ENCODE measurements at regions not wholly inside any gene's neighbourhood (a gene's known extent, or its start where the extent isn't known, plus 50 kb on each side); places are given as distances from the start of the nearest gene placed in this dataset.
A peak's percentile ranks its signal among the peaks of the same experiment; 100 is the strongest.

DNA sequence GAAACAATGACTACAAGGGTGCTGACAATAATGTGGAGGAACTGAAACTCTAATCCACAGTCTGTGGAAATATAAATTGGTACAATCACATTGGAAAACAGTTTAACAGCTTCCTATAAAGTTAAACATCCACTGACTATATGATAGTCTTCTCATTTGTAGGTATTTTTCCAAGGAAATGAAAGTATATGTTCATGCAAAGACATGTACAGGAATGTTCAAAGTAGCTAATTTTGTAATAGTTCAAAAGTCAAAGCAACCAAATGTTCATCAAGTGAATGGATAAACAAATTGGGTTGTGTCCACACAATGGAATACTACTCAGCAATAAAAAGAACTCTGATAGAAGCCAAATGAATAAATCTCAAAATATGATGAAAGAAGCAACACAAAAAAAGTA, 626.0 kb upstream of the IGFBP3 start:
- Histone ChIP-seq H3K4me3 (ENCODE audit: low read depth, low read length) (no peak overlapping the region), H3K9me3 (ENCODE audit: control insufficient read depth, insufficient read depth, low read length) (no peaks in the 10 kb centered on the region), H3K27me3 (ENCODE audit: control insufficient read depth, insufficient read depth, low read length) (no peaks in the 10 kb centered on the region), H3K27ac (ENCODE audit: low read depth, low read length) (no peak overlapping the region)
- POLR2A ChIA-PET: no interaction called here
- TF ChIP-seq, protein P1, sequence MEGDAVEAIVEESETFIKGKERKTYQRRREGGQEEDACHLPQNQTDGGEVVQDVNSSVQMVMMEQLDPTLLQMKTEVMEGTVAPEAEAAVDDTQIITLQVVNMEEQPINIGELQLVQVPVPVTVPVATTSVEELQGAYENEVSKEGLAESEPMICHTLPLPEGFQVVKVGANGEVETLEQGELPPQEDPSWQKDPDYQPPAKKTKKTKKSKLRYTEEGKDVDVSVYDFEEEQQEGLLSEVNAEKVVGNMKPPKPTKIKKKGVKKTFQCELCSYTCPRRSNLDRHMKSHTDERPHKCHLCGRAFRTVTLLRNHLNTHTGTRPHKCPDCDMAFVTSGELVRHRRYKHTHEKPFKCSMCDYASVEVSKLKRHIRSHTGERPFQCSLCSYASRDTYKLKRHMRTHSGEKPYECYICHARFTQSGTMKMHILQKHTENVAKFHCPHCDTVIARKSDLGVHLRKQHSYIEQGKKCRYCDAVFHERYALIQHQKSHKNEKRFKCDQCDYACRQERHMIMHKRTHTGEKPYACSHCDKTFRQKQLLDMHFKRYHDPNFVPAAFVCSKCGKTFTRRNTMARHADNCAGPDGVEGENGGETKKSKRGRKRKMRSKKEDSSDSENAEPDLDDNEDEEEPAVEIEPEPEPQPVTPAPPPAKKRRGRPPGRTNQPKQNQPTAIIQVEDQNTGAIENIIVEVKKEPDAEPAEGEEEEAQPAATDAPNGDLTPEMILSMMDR (IDR thresholded peaks at IDR 0.05; ENCODE audit: low read depth, low read length): no peak
- CTCF ChIA-PET: no interaction called here
- no peak for DNase-seq (ENCODE audit: low read depth, low spot score)

DNA sequence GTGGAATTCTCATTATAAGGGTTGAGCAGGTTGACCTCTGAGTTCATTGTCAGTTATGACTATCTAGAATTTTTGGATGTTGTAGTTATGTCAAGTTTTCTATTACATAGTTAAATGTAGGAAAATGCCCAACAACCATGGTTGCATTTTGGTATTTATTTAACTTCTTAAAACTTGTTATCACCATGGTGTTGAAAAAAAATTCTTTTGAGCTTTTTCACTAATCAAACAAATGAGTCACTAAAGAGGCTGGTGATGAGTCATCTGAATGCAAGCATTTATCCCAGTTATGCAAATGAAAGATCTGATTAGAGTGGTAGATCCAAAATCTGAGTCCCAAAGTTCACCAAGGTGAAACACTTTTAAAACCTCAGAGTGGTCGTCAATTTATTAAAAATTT, 624.7 kb upstream of the IGFBP3 start:
- Histone ChIP-seq H3K27ac (ENCODE audit: low read depth, low read length) (no peak overlapping the region), H3K9me3 (ENCODE audit: control insufficient read depth, insufficient read depth, low read length) (no peaks in the 10 kb centered on the region), H3K27me3 (ENCODE audit: control insufficient read depth, insufficient read depth, low read length) (no peaks in the 10 kb centered on the region), H3K4me3 (ENCODE audit: low read depth, low read length) (no peak overlapping the region)
- POLR2A ChIA-PET: no interaction called here
- CTCF ChIA-PET: no interaction called here
- TF ChIP-seq, protein P1 (IDR thresholded peaks at IDR 0.05; ENCODE audit: low read depth, low read length): no peak
- DNase-seq (ENCODE audit: low read depth, low spot score): peak; percentile 21

DNA sequence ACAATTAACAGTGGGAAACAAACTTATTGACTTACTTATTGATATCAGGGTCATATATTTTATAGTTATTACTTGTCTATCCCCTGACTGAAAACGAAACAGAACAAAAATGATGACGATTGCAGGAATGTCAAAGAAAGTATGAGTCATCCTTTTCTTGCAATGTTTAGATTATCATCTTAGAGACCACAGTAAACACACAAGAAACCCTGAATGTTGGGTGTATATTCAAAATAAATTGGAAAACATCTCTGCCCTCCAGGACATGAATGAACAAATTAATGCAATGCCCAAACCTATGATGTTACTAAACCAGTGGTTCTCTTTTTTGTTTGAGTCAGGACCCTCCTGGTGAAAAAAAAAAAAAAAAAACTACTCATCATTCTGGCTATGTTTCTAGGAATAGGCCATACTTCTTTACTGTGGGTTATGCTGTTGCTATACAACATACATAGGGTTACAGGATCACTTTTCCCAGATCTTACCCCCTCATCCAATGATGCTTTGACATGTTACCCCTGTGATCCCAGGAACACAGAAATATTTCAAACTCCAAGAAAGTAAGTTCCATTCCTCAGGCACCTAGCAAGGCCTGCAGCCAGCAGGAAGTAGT, 623.4 kb upstream of the IGFBP3 start:
- peak; percentile 48 for DNase-seq (ENCODE audit: low read depth, low spot score)
- H3K4me3 ChIP-seq (ENCODE audit: low read depth, low read length): no peak overlapping the region
- TF ChIP-seq, protein P1 (IDR thresholded peaks at IDR 0.05; ENCODE audit: low read depth, low read length): no peak
- H3K9me3 ChIP-seq (ENCODE audit: control insufficient read depth, insufficient read depth, low read length): no peaks in the 10 kb centered on the region
- ChIA-PET POLR2A (interaction anchor here (0.6 kb wide), 1 partner anchor 329 kb away, joined by 3 read pairs; no protein-coding TSS in a partner anchor), CTCF (interaction anchor here (1.3 kb wide), 1 partner anchor 622 kb away, joined by 6 read pairs; no protein-coding TSS in a partner anchor)
- peak overlapping the region; percentile 22 for H3K27ac ChIP-seq (ENCODE audit: low read depth, low read length)
- H3K27me3 ChIP-seq (ENCODE audit: control insufficient read depth, insufficient read depth, low read length): no peaks in the 10 kb centered on the region

DNA sequence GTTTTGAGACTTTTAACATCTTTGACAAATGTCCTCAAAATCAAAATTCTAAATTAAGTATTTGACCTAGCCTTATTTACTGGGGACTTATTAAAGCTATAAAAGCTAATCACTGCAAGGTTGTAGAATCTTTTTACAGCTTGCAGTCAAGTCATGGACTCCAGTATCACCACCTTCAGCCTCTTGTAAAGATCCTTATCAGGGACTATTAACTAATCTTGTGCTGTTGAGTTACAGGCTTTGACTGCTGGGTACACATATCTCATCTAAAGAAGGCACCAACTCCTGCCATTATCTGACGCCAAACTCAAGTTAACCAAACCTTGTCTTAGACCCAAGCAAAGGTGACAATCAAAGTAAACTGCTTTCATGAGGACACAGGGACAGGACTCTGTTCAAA, 621.0 kb upstream of the IGFBP3 start:
- POLR2A ChIA-PET: no interaction called here
- no peak for DNase-seq (ENCODE audit: low read depth, low spot score)
- TF ChIP-seq, protein P1 (IDR thresholded peaks at IDR 0.05; ENCODE audit: low read depth, low read length): no peak
- no peaks in the 10 kb centered on the region for H3K27me3 ChIP-seq (ENCODE audit: control insufficient read depth, insufficient read depth, low read length)
- CTCF ChIA-PET: no interaction called here
- H3K9me3 ChIP-seq (ENCODE audit: control insufficient read depth, insufficient read depth, low read length): no peaks in the 10 kb centered on the region
- no peak overlapping the region for H3K4me3 ChIP-seq (ENCODE audit: low read depth, low read length)
- no peak overlapping the region for H3K27ac ChIP-seq (ENCODE audit: low read depth, low read length)

DNA sequence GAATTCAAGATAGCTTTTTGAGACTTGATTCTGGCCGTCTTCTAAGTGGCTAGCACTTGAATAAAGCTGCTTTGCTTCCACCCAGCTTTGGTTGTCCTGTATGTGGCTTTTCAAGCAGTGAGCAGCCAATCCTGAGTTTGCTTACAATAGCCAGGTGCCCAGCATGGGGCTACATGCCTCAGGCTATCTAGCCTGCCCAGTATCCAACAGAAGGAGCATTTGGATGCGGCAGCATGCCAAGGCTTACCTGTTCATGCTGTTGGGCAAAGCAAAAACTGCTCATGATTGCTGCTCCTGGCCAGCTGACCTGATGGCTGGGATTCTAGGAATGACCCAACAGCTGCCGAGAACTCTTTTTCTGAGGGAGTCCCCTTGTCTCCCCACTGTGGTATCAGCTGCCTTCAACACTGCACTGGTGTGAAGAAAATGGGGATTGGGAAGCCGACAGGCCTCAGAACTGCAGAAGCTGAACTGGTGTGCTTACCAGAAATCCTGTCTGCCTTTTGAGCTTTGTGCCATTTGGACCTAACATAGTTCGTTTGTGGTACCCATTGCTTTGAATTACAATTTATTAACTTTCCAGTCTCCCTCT, 618.9 kb upstream of the IGFBP3 start:
- no peak overlapping the region for H3K27ac ChIP-seq (ENCODE audit: low read depth, low read length)
- H3K4me3 ChIP-seq (ENCODE audit: low read depth, low read length): no peak overlapping the region
- DNase-seq (ENCODE audit: low read depth, low spot score): no peak
- POLR2A ChIA-PET: no interaction called here
- H3K27me3 ChIP-seq (ENCODE audit: control insufficient read depth, insufficient read depth, low read length): no peaks in the 10 kb centered on the region
- peaks cover 3% of the 10 kb centered on the region; the same call in 1 of the 2 replicates for H3K9me3 ChIP-seq (ENCODE audit: control insufficient read depth, insufficient read depth, low read length)
- TF ChIP-seq, protein P1 (IDR thresholded peaks at IDR 0.05; ENCODE audit: low read depth, low read length): no peak
- CTCF ChIA-PET: interaction anchor here (1.1 kb wide), 1 partner anchor 618 kb away, joined by 3 read pairs; no protein-coding TSS in a partner anchor
